Uterus (tissue), 3 donors: ENCODE measurements at regions not wholly inside any gene's neighbourhood (a gene's known extent, or its start where the extent isn't known, plus 50 kb on each side); places are given as distances from the start of the nearest gene placed in this dataset.

Experiments
- DNase-seq, 2 donors: peaks; one replicate each; pipeline ENCODE4 v3.0.0-alpha.2; 2019 to 2020
- H3K27ac ChIP-seq, 2 donors: fragments of 200-600 bp; sonication (generic); 1 replicate in 1 of 2; 2 replicates in 1 of 2; pipeline ENCODE4 v1.5.1; 2016 to 2018
- H3K27me3 ChIP-seq, 2 donors: fragments of 200-600 bp; sonication (generic); one replicate each; pipeline ENCODE4 v1.5.1; 2018 to 2019; ENCODE audit warnings: control low read depth in 1 of 2
- H3K36me3 ChIP-seq, 2 donors: fragments of 200-600 bp; sonication (generic); one replicate each; pipeline ENCODE4 v1.5.1; 2019; ENCODE audit warnings: control low read depth in 1 of 2
- H3K4me1 ChIP-seq, 2 donors: fragments of 200-600 bp; sonication (generic); one replicate each; pipeline ENCODE4 v1.5.1; 2018 to 2019; ENCODE audit warnings: control low read depth in 1 of 2
- H3K4me3 ChIP-seq, 2 donors: fragments of 200-600 bp; sonication (generic); 1 replicate in 1 of 2; 2 replicates in 1 of 2; pipeline ENCODE4 v1.5.1; 2018 to 2019; ENCODE audit warnings: mild to moderate bottlenecking in 1 of 2
- H3K9me3 ChIP-seq, 2 donors: fragments of 200-600 bp; sonication (generic); one replicate each; pipeline ENCODE4 v1.5.1; 2019; ENCODE audit warnings: control low read depth in 1 of 2
- CTCF ChIP-seq, 4 experiments: fragments of 200-600 bp in 2 of 4; fragments of 450-650 bp in 2 of 4; sonication (generic) in 2 of 4; IDR thresholded peaks; one replicate each; pipeline ENCODE4 v1.5.1; 2016 to 2019; ENCODE audit warnings: antibody characterized with exemption in 4 of 4, mild to moderate bottlenecking in 2 of 4, moderate library complexity in 1 of 4
- POLR2A ChIP-seq, 2 donors: fragments of 450-650 bp; IDR thresholded peaks; one replicate each; pipeline ENCODE4 v1.6.1; 2016; ENCODE audit warnings: antibody characterized with exemption in 2 of 2, mild to moderate bottlenecking in 1 of 2, moderate library complexity in 1 of 2
- intact Hi-C: fragments of 100-400 bp; cut with DNase I; formaldehyde crosslinking; loops from one replicate; pipeline ENCODE4 v1.15.1; 2023; ENCODE audit warnings: low total_unique reads
- donor health status: DM: yes; HTN: yes; CAD: no.

DNA sequence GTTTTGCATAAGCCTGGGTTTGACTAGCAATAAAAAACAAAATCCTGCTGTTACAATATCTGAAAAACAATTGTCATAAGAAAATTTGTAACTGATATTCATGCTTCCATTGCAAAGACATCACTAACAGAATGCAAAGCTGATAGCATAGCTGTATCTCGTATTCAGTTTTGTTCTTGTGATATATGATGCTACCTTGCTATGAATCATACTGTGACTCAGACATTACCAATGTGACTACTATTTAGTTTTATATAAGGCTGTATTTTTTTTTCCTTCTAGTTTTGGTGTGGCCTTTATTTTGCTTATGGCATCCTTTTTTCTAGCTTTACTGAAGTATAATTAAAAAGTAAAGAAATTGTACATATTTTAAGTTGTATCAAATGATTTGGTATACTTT, 1381.8 kb downstream of the MRPL39 start:
- H3K27ac ChIP-seq, result no peak overlapping the region
- no peaks in the 10 kb centered on the region for H3K4me1 ChIP-seq
- no peak overlapping the region for H3K4me3 ChIP-seq
- H3K9me3 ChIP-seq, result no peaks in the 10 kb centered on the region
- H3K27me3 ChIP-seq, result no peaks in the 10 kb centered on the region
- H3K36me3 ChIP-seq, result no peaks in the 10 kb centered on the region
- TF ChIP-seq CTCF (IDR thresholded peaks at IDR 0.05) (no peak), POLR2A (IDR thresholded peaks at IDR 0.05) (no peak)
- intact Hi-C loops, result no loop called here
- DNase-seq, result no peak

DNA sequence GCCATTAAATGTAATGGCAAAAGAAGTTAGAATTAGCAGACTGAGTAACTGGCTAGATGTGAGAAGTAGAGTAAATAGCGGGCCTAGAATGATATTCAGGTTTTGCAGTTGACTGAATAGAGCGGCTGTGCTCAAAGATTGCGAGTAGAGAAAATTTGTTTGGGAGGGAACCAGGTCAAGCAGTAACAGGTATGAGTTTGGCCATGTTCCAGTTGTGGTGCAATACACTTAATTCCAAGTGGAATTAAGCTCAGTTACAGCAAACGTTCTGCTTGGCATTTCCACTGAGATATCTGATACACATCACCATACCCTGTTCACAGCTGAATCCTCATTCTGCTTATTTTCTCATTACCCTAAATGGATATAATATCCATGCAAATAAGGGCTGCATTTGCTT, 1382.9 kb downstream of the MRPL39 start:
- TF ChIP-seq POLR2A (IDR thresholded peaks at IDR 0.05) (no peak), CTCF (IDR thresholded peaks at IDR 0.05) (no peak)
- no peaks in the 10 kb centered on the region for H3K36me3 ChIP-seq
- intact Hi-C loops, result no loop called here
- H3K4me3 ChIP-seq, result no peak overlapping the region
- H3K27ac ChIP-seq, result no peak overlapping the region
- H3K9me3 ChIP-seq, result no peaks in the 10 kb centered on the region
- H3K4me1 ChIP-seq, result no peaks in the 10 kb centered on the region
- no peak for DNase-seq
- H3K27me3 ChIP-seq, result no peaks in the 10 kb centered on the region

- H3K36me3 ChIP-seq, result no peaks in the 10 kb centered on the region
- DNase-seq, result no peak
- H3K27me3 ChIP-seq, result no peaks in the 10 kb centered on the region
- intact Hi-C loops, result no loop called here
- TF ChIP-seq CTCF (IDR thresholded peaks at IDR 0.05) (no peak), POLR2A (IDR thresholded peaks at IDR 0.05) (no peak)
- H3K4me1 ChIP-seq, result no peaks in the 10 kb centered on the region
- H3K9me3 ChIP-seq, result no peaks in the 10 kb centered on the region
- no peak overlapping the region for H3K4me3 ChIP-seq
- no peak overlapping the region for H3K27ac ChIP-seq
Measured at GRCh38 chr21:24223624-24224023, 1383.7 kb downstream of the MRPL39 start.

GRCh38 chr21:24222676-24223075, 1384.6 kb downstream of the MRPL39 start:
- H3K27me3 ChIP-seq, result no peaks in the 10 kb centered on the region
- intact Hi-C loops, result no loop called here
- H3K4me3 ChIP-seq, result no peak overlapping the region
- no peak overlapping the region for H3K27ac ChIP-seq
- no peak for TF ChIP-seq POLR2A (IDR thresholded peaks at IDR 0.05)
- TF ChIP-seq CTCF (IDR thresholded peaks at IDR 0.05), result no peak
- H3K4me1 ChIP-seq, result no peaks in the 10 kb centered on the region
- no peaks in the 10 kb centered on the region for H3K36me3 ChIP-seq
- DNase-seq, result no peak
- H3K9me3 ChIP-seq, result no peaks in the 10 kb centered on the region

- TF ChIP-seq POLR2A (IDR thresholded peaks at IDR 0.05), result no peak
- TF ChIP-seq CTCF (IDR thresholded peaks at IDR 0.05), result no peak
- Histone ChIP-seq H3K27me3 (no peaks in the 10 kb centered on the region), H3K36me3 (no peaks in the 10 kb centered on the region), H3K4me3 (no peak overlapping the region), H3K9me3 (no peaks in the 10 kb centered on the region), H3K27ac (no peak overlapping the region), H3K4me1 (no peaks in the 10 kb centered on the region)
- intact Hi-C loops, result no loop called here
- no peak for DNase-seq
Measured at GRCh38 chr21:24220446-24220845, 1386.8 kb downstream of the MRPL39 start.
